ENCODE measurements at regions not wholly inside any gene's neighbourhood (a gene's known extent, or its start where the extent isn't known, plus 50 kb on each side); places are given as distances from the start of the nearest gene placed in this dataset.

DNA sequence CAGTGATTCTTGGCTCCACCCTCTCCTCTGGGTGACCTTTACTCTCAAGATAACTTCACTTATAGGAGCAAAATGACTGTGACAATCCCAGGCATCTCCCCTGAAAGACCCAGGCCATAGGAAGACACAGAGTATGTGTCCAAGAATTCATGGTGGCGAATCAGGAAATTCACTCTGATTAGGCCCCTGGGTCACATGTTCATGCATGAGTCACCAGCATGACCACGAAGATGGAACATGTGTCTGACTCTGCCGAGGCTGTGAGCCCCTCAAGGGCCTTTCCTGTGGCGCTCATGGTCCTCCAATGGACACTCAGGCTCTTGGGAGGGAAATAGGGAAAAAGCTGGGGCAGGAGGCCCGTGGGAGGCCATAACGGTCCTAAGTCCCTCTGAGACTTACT, 74.0 kb upstream of the TEX51 start:
- DNase-seq (ENCODE audit: low read depth in 4 of 4, low spot score in 3 of 4), result no peak

DNA sequence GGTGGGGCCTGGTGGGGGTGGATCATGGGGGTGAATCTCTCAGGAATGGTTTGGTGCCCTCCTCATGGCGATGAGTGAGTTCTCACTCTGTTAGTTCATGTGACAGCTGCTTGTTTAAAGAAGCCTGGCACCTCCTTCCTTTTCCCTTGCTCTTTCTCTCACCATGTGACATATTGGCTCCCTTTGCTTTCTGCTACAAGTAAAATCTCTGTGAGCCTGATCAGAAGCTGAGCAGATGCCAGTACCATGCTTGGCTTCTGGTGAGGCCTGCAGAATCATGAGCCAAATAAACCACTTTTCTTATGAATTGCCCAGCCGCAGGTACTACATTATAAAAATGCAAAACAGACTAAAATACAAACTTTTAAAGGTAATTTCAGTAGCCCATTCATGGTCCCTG, 73.4 kb upstream of the TEX51 start:
- no peak for DNase-seq (ENCODE audit: low read depth in 4 of 4, low spot score in 3 of 4)

DNA sequence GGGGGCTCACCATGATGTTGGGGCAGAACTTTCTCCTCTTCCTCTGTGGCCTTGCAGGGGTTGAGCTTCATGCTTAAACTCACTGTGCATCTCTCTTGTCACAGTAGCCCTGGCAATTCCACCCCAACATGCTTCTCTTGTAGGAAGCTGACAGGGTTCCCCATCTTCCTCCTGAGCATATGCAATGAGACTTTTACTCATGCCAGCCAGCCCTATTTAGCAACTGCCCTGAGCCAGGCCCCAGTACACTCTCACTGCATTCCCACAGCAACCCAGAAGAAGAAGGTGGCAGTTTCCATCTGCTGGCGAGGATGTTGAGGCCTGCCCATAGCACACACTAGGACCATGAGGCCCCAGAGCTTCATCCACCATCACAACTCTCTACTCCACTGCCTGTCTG, 72.2 kb upstream of the TEX51 start:
- DNase-seq (ENCODE audit: low read depth in 4 of 4, low spot score in 3 of 4), result no peak

DNA sequence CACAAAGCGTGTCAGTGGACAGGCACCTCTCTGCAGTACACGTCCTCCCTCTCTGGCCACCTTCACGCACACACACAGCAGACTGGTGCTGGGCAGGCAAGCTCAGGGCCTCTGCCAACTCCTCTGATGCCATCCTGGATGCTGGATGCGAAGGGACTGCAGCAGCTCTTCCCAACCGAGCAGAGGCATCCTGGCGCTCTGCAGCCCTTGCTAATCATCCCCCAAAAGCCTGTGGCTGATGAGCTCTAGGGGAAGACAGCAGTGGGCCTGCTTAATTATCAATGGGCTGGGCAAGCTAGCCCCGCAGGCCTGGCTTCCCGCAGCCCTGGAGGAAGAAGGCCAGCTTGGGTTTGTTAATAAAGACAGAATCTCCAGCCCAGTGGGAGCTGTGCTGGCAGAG, 71.3 kb upstream of the TEX51 start:
- DNase-seq (ENCODE audit: low read depth in 4 of 4, low spot score in 3 of 4), result no peak

DNA sequence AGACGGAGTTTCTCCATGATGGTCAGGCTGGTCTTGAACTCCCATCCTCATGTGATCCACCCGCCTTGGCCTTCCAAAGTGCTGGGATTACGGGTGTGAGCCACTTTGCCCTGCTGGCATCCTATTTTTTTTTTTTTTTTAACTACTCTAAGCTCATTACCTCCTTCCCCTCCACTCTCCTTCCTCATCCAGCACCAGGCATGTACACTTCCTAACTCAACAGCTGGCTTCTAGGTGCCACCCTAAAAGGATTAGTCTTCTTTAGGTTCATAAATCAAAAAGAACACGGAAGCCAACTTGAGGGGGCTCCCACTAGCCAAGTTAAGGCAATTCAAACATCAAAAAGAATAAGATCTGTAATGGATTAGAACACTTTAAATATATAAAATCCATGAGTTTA, 70.6 kb upstream of the TEX51 start:
- DNase-seq (ENCODE audit: low read depth in 4 of 4, low spot score in 3 of 4), result no peak

DNA sequence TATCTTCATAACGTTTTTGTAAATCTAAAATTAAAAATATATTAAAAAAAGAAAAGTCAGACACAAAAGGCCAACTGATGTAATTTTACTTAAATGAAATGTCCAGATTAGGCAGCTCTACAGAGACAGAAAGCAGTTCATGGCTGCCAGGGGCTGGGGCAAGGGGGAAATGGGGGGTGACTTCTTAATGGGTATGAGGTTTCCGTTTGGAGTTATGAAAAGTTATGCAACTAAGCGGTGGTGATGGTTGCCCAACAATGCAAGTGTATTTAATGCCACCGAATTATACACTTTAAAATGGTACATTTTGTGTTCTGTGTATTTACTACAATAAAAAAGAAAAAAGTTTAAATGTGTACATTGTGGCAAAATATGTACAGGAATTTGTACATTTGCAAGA, 70.2 kb upstream of the TEX51 start:
- DNase-seq (ENCODE audit: low read depth in 4 of 4, low spot score in 3 of 4), result no peak

DNA sequence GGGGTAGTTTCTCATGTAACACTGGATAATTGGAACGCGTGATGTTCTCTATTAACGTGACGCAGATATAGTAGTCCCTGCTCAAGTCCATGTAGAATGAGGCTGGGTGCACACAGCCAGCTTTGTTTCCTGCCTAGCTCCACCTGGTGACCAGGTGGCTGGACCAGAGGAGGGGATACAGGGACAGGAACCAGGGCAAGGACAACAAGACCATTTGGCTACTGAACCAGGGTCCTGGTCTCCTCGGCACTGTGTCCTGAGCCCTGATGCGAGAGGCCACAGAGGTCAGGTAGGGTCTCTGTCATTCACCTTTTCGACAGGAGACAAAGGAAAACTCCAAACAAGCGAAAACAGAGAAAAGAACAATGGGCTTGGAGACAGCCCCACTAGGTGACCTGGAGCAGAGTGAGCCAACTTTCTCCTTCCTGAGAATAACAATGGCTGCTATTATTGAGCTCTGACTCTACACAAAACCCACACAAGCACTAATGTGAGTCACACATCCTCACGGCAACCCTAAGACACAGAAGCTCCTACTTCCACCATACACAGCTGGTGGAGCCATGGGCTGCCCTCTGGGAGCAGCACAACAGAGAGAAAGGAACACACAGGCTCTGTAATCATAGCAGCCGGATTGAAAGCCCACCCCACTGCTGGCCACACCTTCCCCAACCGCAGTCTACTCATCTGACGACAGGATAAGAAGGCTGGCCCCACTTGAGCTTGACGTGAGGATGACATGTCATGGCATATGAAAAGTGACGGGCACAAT, 67.3 kb upstream of the TEX51 start:
- no peak for DNase-seq (ENCODE audit: low read depth in 4 of 4, low spot score in 3 of 4)

DNA sequence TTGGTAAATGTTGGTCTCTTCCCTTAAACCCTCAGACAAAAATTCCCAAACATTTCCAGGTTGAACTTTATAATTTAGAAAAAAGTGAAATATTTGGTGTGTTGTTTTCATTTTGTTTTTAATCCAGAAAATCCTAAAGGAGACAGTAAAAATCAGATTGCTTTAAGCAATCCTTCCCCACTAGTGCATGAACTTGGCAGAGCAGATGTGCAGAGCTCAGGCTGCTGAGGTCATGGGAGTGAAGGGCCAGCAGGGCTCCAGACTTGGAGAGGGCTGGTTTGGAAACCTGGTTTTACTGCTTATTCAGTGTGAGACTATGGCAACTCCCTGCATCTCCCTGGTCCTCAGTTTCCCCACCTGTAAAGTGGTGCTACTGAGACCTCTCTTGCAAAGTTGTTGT, 66.7 kb upstream of the TEX51 start:
- no peak for DNase-seq (ENCODE audit: low read depth in 4 of 4, low spot score in 3 of 4)

DNA sequence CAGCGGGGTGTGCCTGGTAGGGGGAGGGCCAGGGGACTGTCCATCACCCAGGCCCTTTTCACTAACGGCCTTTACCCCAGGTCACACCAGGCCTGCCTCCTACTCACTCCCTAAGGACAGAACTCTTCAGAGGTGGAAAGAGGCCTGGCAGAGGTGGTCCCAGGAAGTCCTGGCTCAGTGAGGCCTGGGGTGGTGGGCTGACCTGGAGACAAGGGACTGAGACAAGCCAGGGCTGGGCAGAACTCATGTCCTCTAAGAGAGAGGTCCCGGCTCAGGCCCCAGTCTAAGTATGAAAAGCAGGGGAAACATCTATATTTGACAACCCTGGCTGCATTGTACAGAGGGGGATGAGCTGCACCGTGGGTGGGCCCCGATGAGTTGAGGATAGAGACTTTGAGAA, 65.9 kb upstream of the TEX51 start:
- DNase-seq (ENCODE audit: low read depth in 4 of 4, low spot score in 3 of 4), result no peak

DNA sequence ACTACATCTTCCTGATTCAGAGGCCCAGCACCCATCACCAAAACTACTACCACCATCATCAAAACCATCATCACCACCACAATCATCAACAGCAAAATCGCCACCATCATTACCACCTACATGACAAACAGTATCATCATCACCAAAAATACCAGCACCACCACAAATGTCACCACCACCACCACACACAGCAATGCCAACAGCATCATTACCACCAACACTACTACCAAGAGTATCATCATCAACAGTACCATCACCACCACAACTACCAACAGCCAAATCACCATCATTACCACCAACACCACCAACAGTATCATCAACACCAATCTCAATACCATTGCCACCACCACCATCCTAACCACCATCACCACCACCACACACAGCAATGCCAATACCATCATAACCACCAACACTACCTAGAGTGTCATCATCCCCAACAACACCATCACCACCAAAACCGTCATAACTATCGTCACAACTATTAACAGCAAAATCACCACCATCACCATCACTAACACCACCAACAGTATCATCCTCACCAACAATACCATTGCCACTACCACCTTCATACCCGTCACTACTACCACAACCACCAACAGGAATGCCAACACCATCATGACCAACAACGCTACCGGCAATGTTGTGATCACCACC, 64.6 kb upstream of the TEX51 start:
- no peak for DNase-seq (ENCODE audit: low read depth in 4 of 4, low spot score in 3 of 4)

DNA sequence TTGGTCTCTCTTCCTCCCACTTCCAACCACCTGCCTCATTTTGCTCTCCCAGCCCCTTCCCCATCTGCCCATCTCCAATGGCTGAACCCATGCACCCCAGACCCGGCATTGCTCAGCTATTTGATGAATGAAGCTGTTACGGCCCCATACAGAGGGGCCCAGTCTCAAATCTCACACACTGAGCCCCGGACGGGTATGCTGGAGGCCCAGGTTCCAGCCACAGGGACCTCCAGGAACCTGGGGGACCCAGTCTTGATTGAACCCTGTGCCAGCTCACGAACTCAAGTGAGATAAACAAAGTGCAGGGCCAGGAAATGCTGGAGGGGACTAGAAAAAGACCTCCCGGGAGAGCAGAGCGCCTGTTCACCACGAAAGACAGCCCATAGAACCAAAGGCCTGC, 63.4 kb upstream of the TEX51 start:
- DNase-seq (ENCODE audit: low read depth in 4 of 4, low spot score in 3 of 4), result no peak

DNA sequence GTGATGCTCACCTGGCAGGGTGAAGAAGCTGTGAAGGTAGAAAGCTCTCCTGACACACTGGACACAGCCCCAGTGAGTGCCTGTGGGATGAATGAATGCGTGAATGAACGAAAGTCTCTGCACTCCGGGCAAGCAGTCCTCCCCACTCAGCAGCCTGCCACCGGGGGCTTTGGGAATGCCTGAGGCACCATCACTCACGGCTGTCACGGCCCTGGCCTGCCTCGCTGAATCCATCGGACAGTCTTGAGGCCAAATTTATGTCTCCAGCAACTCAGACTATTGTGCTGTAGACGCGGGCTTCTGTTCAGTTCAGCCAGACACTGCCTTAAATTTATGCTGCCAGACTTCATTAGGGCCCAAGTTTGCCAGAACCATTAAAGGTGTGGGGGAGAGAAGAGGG, 62.9 kb upstream of the TEX51 start:
- no peak for DNase-seq (ENCODE audit: low read depth in 4 of 4, low spot score in 3 of 4)

DNA sequence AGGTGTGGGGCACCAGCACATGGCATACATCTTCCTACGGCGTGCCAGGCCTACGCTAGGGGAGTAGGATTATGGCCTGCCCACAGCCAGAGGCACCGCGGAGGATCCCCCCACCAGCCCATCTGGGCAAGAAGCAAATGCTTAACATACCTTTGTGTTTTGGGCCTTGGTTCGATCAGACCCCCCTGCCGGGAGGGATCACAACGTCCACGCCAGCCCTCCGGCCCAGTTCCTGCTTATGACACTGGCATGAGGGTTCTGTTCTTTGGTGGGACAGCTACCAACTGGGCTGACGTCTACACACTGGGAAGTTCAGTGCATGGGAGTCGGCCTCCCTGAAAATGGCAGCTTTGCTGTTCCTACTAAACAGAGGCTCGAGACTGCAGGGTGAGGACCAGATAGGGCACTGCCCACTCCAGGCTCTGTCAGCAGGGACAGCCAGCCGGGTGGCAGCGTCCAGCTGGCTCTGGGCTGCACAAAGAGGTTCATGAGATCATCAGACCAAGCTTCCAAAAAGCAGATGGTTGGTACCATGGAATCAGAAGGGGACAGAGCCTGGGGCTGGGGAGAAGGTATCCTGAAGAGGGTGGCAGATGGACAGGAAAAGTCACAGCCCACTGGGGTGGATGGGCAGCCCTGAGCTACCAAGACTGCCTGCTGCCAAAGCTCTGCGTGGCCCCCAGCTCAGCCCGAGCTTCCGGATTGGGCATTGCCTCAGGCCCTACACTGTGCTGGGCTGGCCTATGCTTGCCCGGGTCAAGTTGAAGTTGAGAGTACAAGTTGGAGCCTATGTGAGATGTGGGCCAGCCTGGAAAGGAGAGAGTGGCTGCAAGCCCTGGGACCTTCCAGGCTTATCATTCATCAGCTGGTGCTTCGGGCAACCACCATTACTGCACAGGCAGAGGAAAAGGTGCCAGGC, 61.7 kb upstream of the TEX51 start:
- DNase-seq (ENCODE audit: low read depth in 4 of 4, low spot score in 3 of 4), result no peak

DNA sequence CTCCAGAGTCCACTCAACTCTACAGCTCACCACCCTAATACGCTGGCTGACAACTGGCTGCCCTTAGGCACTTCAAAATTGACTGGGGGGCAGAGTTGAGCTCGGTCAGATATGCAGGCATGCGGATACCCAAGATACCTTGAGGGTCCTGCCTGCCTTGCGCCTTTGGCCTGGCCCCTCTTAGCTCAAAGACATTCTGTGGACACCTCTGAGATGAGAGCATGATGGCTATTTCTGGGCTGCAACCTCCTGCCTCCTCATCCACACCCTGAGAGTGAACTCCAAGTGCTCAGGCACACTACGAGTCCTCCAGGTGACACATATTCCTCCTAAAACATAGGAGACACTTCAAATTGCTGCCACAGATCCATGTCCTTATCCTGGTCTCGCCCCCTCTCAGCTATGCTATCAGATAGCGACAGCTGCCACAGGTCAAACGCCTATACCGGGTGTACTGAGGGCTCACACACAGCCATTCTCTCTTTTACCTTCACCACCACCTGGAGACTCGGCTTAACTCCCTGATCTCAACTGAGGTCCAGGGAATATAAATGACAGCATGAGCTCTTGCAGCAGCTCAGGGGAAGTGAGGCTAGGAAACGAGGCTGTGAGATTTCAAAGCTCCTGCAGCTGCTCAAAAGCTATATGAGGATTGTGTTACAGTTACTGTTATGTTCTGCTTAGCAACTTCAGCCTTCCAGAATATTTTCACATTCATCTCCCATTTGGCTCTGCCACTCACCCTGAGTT, 60.5 kb upstream of the TEX51 start:
- DNase-seq (ENCODE audit: low read depth in 4 of 4, low spot score in 3 of 4), result no peak

DNA sequence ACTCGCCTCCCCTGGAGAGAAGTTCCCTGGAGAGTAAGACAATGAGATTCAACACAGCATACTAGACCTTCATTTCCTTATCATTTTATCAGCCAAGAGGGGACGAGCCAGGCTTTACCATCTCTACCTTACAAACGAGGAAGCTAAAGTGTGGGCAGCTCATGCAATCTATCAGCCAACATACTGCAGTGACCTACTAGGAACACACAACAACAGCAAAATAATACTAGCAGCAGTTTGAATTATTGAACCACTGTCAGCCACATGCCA, 60.0 kb upstream of the TEX51 start:
- no peak for DNase-seq (ENCODE audit: low read depth in 4 of 4, low spot score in 3 of 4)

DNA sequence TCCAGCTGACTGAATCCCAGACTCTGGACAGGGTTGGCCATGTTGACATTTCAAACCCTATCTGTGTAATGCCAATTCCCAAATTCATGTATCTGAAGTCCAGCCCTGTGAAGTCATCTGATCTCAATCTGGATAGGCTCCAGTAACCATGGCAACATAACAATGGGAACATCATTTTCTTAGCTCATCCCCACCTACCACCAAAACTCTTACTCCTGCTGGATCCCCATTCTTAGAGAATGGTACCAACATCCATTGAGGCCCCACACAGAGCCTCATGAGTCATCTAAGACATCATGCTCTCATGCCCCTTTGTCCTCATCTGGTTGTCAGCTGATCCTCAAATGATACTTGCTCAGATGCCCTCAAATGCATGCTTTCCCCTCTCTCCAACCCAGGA, 58.9 kb upstream of the TEX51 start:
- no peak for DNase-seq (ENCODE audit: low read depth in 4 of 4, low spot score in 3 of 4)

DNA sequence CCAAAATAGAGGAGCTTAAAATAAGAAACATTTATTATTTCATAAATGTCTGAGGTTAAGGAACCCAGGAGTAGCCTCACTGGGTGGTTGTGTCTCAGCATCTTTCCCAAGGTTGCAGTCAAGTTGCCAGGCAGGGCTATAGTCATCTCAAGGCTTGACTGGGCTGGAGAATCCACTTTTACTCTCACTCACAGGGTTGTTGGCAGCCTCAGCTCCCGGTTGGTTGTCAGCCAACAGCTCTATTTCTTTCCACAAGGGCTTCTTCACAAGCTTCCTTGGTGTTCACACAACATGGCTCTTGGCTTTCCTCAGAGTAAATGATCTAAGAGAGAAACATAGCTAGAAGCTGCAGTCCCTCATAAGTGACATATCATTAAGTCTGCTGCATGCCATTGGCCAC, 55.6 kb upstream of the TEX51 start:
- DNase-seq (ENCODE audit: low read depth in 4 of 4, low spot score in 3 of 4), result no peak

DNA sequence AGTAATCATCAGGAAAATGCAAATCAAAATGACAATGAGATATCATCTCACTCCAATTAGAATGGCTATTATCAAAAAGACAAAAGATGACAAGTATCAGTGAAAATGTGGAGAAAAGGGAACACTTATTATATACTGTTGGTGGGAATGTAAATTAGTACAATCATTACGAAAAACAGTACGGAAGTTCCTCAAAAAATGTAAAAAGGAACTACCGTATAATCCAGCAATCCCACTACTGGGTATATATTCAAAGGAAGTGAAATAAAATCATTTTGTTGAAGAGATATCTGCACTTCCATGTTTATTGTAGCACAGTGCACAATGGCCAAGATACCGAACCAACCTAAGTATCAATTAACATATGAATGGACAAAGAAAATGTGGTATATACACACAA, 52.4 kb upstream of the TEX51 start:
- no peak for DNase-seq (ENCODE audit: low read depth in 4 of 4, low spot score in 3 of 4)
